Body of pancreas (tissue), 4 donors: ENCODE measurements at regions not wholly inside any gene's neighbourhood (a gene's known extent, or its start where the extent isn't known, plus 50 kb on each side); places are given as distances from the start of the nearest gene placed in this dataset.

Experiments used
- ATAC-seq: fragments of 150-250 bp; one replicate; pipeline ENCODE4 v1.9.1; 2016
- DNase-seq, 4 donors: peaks; one replicate each; pipeline ENCODE4 v3.0.0-alpha.2; 2019
- H3K27ac ChIP-seq, 4 donors: fragments of 200-600 bp; sonication (generic); 1 replicate in 3 of 4; 2 replicates in 1 of 4; pipeline versions ENCODE4 v1.5.1 to v1.6.1; 2016 to 2019; ENCODE audit warnings: mild to moderate bottlenecking in 1 of 4, mixed read lengths in 1 of 4, moderate library complexity in 1 of 4
- H3K27me3 ChIP-seq, 2 donors: fragments of 200-600 bp; sonication (generic); one replicate each; pipeline ENCODE4 v1.6.0; 2016; ENCODE audit warnings: mild to moderate bottlenecking in 1 of 2
- H3K36me3 ChIP-seq, 2 donors: fragments of 200-600 bp; sonication (generic); replicated peaks in 1 of 2; 2 replicates each; pipeline ENCODE4 v1.5.1; 2016; ENCODE audit warnings: low read depth in 2 of 2; ENCODE audit not compliant: insufficient read depth in 1 of 2
- H3K4me1 ChIP-seq: fragments of 200-600 bp; sonication (generic); one replicate; pipeline ENCODE4 v1.6.0; 2016
- H3K4me3 ChIP-seq, 2 donors: fragments of 200-600 bp; sonication (generic); 1 replicate in 1 of 2; 2 replicates in 1 of 2; pipeline ENCODE4 v1.5.1; 2016 to 2019
- H3K9me3 ChIP-seq, 3 donors: fragments of 200-600 bp; sonication (generic); 1 replicate in 2 of 3; 2 replicates in 1 of 3; pipeline ENCODE4 v1.5.1; 2016
- POLR2A ChIP-seq, 3 donors: fragments of 450-650 bp; IDR thresholded peaks; one replicate each; pipeline ENCODE4 v1.6.1; 2016; ENCODE audit warnings: antibody characterized with exemption in 3 of 3, mild to moderate bottlenecking in 2 of 3
- WGBS, 2 donors: methylation state at CpG; one replicate each; pipeline ENCODE4 v1.1.5; 2017; 5-methylcytosine and 5-hydroxymethylcytosine counted together
- intact Hi-C: fragments of 100-400 bp; cut with DNase I; formaldehyde crosslinking; loops from one replicate; pipeline ENCODE4 v1.15.1; 2023
- TF ChIP-seq, protein P1 (sequence below), 7 experiments: fragments of 450-650 bp in 4 of 7; fragments of 200-600 bp in 3 of 7; sonication (generic) in 3 of 7; IDR thresholded peaks; one replicate each; pipeline ENCODE4 v1.5.1; 2016 to 2019; ENCODE audit warnings: antibody characterized with exemption in 7 of 7

- Histone ChIP-seq H3K27ac (no peak overlapping the region), H3K4me3 (no peak overlapping the region), H3K4me1 (no peaks in the 10 kb centered on the region), H3K36me3 (no peaks in the 10 kb centered on the region), H3K27me3 (no peaks in the 10 kb centered on the region), H3K9me3 (no peaks in the 10 kb centered on the region)
- intact Hi-C loops, result no loop called here
- TF ChIP-seq POLR2A (IDR thresholded peaks at IDR 0.05), result no peak
- TF ChIP-seq, protein P1, sequence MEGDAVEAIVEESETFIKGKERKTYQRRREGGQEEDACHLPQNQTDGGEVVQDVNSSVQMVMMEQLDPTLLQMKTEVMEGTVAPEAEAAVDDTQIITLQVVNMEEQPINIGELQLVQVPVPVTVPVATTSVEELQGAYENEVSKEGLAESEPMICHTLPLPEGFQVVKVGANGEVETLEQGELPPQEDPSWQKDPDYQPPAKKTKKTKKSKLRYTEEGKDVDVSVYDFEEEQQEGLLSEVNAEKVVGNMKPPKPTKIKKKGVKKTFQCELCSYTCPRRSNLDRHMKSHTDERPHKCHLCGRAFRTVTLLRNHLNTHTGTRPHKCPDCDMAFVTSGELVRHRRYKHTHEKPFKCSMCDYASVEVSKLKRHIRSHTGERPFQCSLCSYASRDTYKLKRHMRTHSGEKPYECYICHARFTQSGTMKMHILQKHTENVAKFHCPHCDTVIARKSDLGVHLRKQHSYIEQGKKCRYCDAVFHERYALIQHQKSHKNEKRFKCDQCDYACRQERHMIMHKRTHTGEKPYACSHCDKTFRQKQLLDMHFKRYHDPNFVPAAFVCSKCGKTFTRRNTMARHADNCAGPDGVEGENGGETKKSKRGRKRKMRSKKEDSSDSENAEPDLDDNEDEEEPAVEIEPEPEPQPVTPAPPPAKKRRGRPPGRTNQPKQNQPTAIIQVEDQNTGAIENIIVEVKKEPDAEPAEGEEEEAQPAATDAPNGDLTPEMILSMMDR (IDR thresholded peaks at IDR 0.05), result no peak
- no peak for ATAC-seq
- 88 to 92% methylated on average over 1 of the region's 1 CpG for WGBS, 2 donors
- no peak for DNase-seq
Measured at GRCh38 chr20:11091511-11091910, 417.7 kb upstream of the JAG1 start.

DNA sequence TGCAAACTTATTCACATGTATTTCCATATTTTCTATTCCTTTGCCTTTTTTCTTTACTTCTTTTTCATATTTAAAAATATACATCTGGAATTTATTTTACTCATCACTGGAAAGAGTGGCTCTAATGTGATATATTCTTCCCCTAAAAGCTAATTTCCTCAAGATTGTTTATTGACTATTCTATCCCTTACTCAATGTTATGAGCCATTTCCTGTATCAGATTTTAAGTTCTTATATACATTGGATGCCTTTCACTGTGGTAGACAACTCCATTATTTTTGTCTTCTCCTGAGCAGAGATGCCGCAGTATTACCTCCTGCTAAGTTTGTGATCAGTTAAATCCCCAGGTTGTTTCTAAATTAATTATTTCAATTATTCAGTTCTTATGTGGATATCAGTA is 418.4 kb upstream of the JAG1 start:
- Histone ChIP-seq H3K4me3 (no peak overlapping the region), H3K36me3 (no peaks in the 10 kb centered on the region), H3K27me3 (no peaks in the 10 kb centered on the region), H3K4me1 (no peaks in the 10 kb centered on the region), H3K9me3 (no peaks in the 10 kb centered on the region), H3K27ac (no peak overlapping the region)
- intact Hi-C loops, result no loop called here
- 97 to 100% methylated on average over 1 of the region's 1 CpG for WGBS, 2 donors
- DNase-seq (no peak), ATAC-seq (no peak)
- TF ChIP-seq, protein P1 (IDR thresholded peaks at IDR 0.05), result no peak
- no peak for TF ChIP-seq POLR2A (IDR thresholded peaks at IDR 0.05)

DNA sequence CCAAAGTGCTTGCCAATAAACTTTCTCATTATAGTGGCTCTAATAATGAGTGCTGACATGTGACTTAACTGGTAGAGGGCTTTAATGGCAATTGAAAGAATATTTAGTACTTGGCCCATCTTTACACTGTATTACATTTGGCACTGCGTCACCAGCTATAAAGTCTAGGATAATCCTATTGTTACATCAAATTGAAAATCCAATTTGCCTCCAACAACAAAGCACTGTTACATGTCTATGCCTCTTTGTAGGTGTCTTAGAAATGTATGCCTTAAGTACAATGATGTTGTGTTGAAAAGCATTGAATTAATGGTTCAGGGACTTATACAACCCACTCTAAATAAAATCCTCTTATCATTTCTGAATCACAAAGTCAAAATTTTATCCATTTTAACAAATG is 420.4 kb upstream of the JAG1 start:
- no peak for DNase-seq
- Histone ChIP-seq H3K27me3 (no peaks in the 10 kb centered on the region), H3K36me3 (no peaks in the 10 kb centered on the region), H3K9me3 (no peaks in the 10 kb centered on the region), H3K27ac (no peak overlapping the region), H3K4me1 (no peaks in the 10 kb centered on the region), H3K4me3 (no peak overlapping the region)
- TF ChIP-seq, protein P1 (IDR thresholded peaks at IDR 0.05), result no peak
- no peak for TF ChIP-seq POLR2A (IDR thresholded peaks at IDR 0.05)
- intact Hi-C loops, result no loop called here
- no peak for ATAC-seq
- 94 to 100% methylated on average over 1 of the region's 1 CpG for WGBS, 2 donors

- no peaks in the 10 kb centered on the region for H3K9me3 ChIP-seq
- WGBS, 2 donors, result 51 to 72% methylated on average over 2 of the region's 2 CpGs
- H3K4me1 ChIP-seq, result no peaks in the 10 kb centered on the region
- DNase-seq (no peak), ATAC-seq (no peak)
- H3K36me3 ChIP-seq, result no peaks in the 10 kb centered on the region
- no peak overlapping the region for H3K27ac ChIP-seq
- H3K27me3 ChIP-seq, result no peaks in the 10 kb centered on the region
- intact Hi-C loops, result no loop called here
- no peak for TF ChIP-seq POLR2A (IDR thresholded peaks at IDR 0.05)
- TF ChIP-seq, protein P1 (IDR thresholded peaks at IDR 0.05), result no peak
- no peak overlapping the region for H3K4me3 ChIP-seq
Measured at GRCh38 chr20:11094711-11095110, 420.9 kb upstream of the JAG1 start.

DNA sequence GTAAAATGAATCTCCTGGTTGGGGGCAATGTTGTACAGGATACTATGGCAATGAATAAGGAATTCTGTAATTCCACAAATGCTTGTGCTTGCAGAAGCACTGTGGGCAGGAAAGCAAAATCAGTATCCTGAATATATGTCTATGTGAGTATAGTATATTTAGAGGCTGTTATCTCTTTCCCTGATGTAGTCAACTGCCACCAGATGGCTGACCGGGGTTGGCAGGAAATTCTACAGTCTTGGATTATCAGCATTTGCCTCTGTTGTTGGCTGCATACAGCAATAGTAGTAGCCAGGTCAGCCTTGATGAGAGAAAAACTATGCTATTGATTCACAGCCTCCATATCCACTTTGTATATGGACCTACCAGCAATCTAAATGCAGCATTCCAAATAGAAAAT is 425.1 kb upstream of the JAG1 start:
- peak in 2 of 4 donors; percentile 10 to 13 for DNase-seq
- H3K27ac ChIP-seq, result no peak overlapping the region
- H3K4me1 ChIP-seq, result no peaks in the 10 kb centered on the region
- ATAC-seq, result no peak
- TF ChIP-seq POLR2A (IDR thresholded peaks at IDR 0.05), result no peak
- TF ChIP-seq, protein P1 (IDR thresholded peaks at IDR 0.05), result peak in 2 of 7 experiments; percentile 16
- H3K9me3 ChIP-seq, result no peaks in the 10 kb centered on the region
- 17 to 29% methylated on average over 1 of the region's 1 CpG for WGBS, 2 donors
- intact Hi-C loops, result no loop called here
- H3K4me3 ChIP-seq, result no peak overlapping the region
- H3K36me3 ChIP-seq, result no peaks in the 10 kb centered on the region
- no peaks in the 10 kb centered on the region for H3K27me3 ChIP-seq
